Esophagus squamous epithelium (tissue), 4 donors: ENCODE measurements at regions not wholly inside any gene's neighbourhood (a gene's known extent, or its start where the extent isn't known, plus 50 kb on each side); places are given as distances from the start of the nearest gene placed in this dataset.

ENCODE experiments used
- CTCF ChIP-seq, 6 experiments: fragments of 450-650 bp in 4 of 6; fragments of 200-600 bp in 2 of 6; sonication (generic) in 2 of 6; IDR thresholded peaks; one replicate each; pipeline ENCODE4 v1.5.1; 2016 to 2019; ENCODE audit warnings: antibody characterized with exemption in 6 of 6, mild to moderate bottlenecking in 4 of 6, moderate library complexity in 4 of 6
- POLR2A ChIP-seq, 4 donors: fragments of 450-650 bp; IDR thresholded peaks; one replicate each; pipeline ENCODE4 v1.6.1; 2017; ENCODE audit warnings: antibody characterized with exemption in 4 of 4, mild to moderate bottlenecking in 4 of 4, moderate library complexity in 3 of 4

GRCh38 chr15:70329179-70329578 is 231.5 kb upstream of the TLE3 start:
- no peak for TF ChIP-seq CTCF (IDR thresholded peaks at IDR 0.05)
- TF ChIP-seq POLR2A (IDR thresholded peaks at IDR 0.05): no peak
